Hepatocyte (in vitro differentiated cells): ENCODE measurements at regions not wholly inside any gene's neighbourhood (a gene's known extent, or its start where the extent isn't known, plus 50 kb on each side); places are given as distances from the start of the nearest gene placed in this dataset.
"Not testable (repeated sequence)": the region's sequence is repeated elsewhere in the genome, so short reads cannot be mapped to it uniquely, and the experiment has no call there.

Source experiments
- DNase-seq: peaks from one replicate; pipeline ENCODE4 v3.0.0-alpha.2; 2016; ENCODE audit warnings: low spot score
- H2AFZ ChIP-seq: fragments of 200-600 bp; sonication (generic); 2 replicates; pipeline ENCODE4 v1.6.0; 2016; ENCODE audit warnings: antibody characterized with exemption, mild to moderate bottlenecking
- H3K27ac ChIP-seq: fragments of 200-600 bp; sonication (generic); 2 replicates; pipeline ENCODE4 v1.5.1; 2016; ENCODE audit warnings: mild to moderate bottlenecking
- H3K27me3 ChIP-seq: fragments of 200-600 bp; sonication (generic); 2 replicates; pipeline ENCODE4 v1.6.1; 2016
- H3K36me3 ChIP-seq: fragments of 200-600 bp; sonication (generic); replicated peaks from 2 replicates; pipeline ENCODE4 v1.5.1; 2016; ENCODE audit warnings: low read depth; ENCODE audit not compliant: insufficient read depth
- H3K4me1 ChIP-seq: fragments of 200-600 bp; sonication (generic); 2 replicates; pipeline ENCODE4 v1.5.1; 2016; ENCODE audit warnings: mild to moderate bottlenecking, moderate library complexity; ENCODE audit not compliant: insufficient read depth
- H3K4me2 ChIP-seq: fragments of 200-600 bp; sonication (generic); 2 replicates; pipeline ENCODE4 v1.6.0; 2016
- H3K4me3 ChIP-seq: fragments of 200-600 bp; sonication (generic); 2 replicates; pipeline ENCODE4 v1.5.1; 2016; ENCODE audit warnings: mild to moderate bottlenecking
- H3K79me2 ChIP-seq: fragments of 200-600 bp; sonication (generic); 2 replicates; pipeline ENCODE4 v1.6.0; 2017; ENCODE audit warnings: mild to moderate bottlenecking
- H3K9me2 ChIP-seq: fragments of 200-600 bp; sonication (generic); replicated peaks from 2 replicates; pipeline ENCODE4 v1.6.0; 2017; ENCODE audit warnings: mild to moderate bottlenecking; ENCODE audit not compliant: insufficient read depth
- H3K9me3 ChIP-seq: fragments of 200-600 bp; sonication (generic); 2 replicates; pipeline ENCODE4 v1.5.1; 2016; ENCODE audit warnings: low read depth, mild to moderate bottlenecking
- H4K20me1 ChIP-seq: fragments of 200-600 bp; sonication (generic); 2 replicates; pipeline ENCODE4 v1.6.0; 2016; ENCODE audit warnings: mild to moderate bottlenecking; ENCODE audit not compliant: insufficient read depth, poor library complexity, severe bottlenecking
- EZH2 ChIP-seq: fragments of 200-600 bp; sonication (generic); IDR thresholded peaks from 2 replicates; pipeline ENCODE4 v1.6.1; 2016; ENCODE audit warnings: antibody characterized with exemption, mild to moderate bottlenecking, borderline replicate concordance
- EZH2phosphoT487 ChIP-seq: fragments of 200-600 bp; sonication (generic); IDR thresholded peaks from one replicate; pipeline ENCODE4 v1.6.1; 2018; ENCODE audit warnings: antibody characterized with exemption, mild to moderate bottlenecking, low read depth, moderate library complexity; ENCODE audit not compliant: unreplicated experiment, severe bottlenecking
- WGBS: methylation state at CpG from one replicate; pipeline ENCODE4 v1.1.6; 2016; ENCODE audit warnings: low lambda C conversion rate; ENCODE audit errors: missing lambda C conversion rate; 5-methylcytosine and 5-hydroxymethylcytosine counted together
- TF ChIP-seq, protein P1 (sequence below): fragments of 200-600 bp; sonication (generic); IDR thresholded peaks from 2 replicates; pipeline ENCODE4 v1.5.1; 2016; ENCODE audit warnings: antibody characterized with exemption, mild to moderate bottlenecking; ENCODE audit not compliant: poor library complexity

DNA sequence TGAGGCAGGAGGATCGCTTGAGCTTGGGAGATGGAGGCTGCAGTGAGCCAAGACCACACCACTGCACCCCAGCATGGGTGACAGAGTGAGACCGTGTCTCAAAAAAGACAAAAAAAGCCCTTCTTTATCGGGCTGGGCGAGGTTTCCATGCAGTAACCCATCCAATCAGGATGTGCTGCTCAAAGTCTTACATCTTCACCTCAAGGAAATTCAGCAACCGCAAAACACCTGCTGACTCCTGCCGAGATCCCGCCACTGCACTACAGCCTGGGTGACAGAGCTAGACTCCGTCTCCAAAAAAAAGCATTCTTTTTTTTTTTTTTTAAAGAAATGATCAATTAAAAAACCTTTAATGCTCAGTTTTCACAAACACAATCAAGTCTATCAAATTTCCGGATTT, 75.7 kb upstream of the KCTD7 start:
- Histone ChIP-seq H3K27ac (no peak overlapping the region), H2AFZ (no peak overlapping the region), H3K9me3 (no peaks in the 10 kb centered on the region), H3K4me1 (no peaks in the 10 kb centered on the region), H3K36me3 (no peaks in the 10 kb centered on the region), H4K20me1 (no peaks in the 10 kb centered on the region), H3K4me2 (no peak overlapping the region), H3K4me3 (no peak overlapping the region), H3K79me2 (peaks cover 9% of the 10 kb centered on the region), H3K27me3 (no peaks in the 10 kb centered on the region), H3K9me2 (no peaks in the 10 kb centered on the region)
- no peak for DNase-seq
- WGBS, result 98% methylated on average over 9 of the region's 9 CpGs
- TF ChIP-seq, protein P1, sequence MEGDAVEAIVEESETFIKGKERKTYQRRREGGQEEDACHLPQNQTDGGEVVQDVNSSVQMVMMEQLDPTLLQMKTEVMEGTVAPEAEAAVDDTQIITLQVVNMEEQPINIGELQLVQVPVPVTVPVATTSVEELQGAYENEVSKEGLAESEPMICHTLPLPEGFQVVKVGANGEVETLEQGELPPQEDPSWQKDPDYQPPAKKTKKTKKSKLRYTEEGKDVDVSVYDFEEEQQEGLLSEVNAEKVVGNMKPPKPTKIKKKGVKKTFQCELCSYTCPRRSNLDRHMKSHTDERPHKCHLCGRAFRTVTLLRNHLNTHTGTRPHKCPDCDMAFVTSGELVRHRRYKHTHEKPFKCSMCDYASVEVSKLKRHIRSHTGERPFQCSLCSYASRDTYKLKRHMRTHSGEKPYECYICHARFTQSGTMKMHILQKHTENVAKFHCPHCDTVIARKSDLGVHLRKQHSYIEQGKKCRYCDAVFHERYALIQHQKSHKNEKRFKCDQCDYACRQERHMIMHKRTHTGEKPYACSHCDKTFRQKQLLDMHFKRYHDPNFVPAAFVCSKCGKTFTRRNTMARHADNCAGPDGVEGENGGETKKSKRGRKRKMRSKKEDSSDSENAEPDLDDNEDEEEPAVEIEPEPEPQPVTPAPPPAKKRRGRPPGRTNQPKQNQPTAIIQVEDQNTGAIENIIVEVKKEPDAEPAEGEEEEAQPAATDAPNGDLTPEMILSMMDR, result no peak
- no peak for TF ChIP-seq EZH2
- no peak for TF ChIP-seq EZH2phosphoT487

DNA sequence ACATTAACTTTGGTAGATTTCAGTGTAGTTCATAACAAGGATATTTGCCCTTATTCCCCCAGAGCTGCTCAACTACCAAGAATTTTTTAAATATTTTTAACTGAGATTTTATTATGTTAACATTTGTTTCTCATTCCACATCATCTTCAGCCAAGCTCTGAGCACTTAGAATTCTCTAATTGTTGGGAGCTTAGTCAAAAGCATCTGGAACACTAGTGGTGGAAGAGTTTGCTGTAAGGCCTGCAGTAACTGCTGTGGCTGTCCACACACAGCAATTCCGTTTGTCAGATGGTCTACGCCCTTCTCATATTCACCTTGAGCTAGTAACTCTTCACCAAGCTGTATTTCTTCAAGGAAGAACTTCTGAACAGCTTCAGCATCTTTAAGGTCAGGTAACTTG, 75.0 kb upstream of the KCTD7 start:
- not testable (repeated sequence) for H3K4me1 ChIP-seq, DNase-seq, H3K9me2 ChIP-seq, H3K36me3 ChIP-seq, H2AFZ ChIP-seq, H3K9me3 ChIP-seq, H3K4me3 ChIP-seq, H3K27ac ChIP-seq, H3K4me2 ChIP-seq, H3K27me3 ChIP-seq, H4K20me1 ChIP-seq
- 70% methylated on average over 2 of the region's 2 CpGs for WGBS
- H3K79me2 ChIP-seq, result peaks cover 12% of the 10 kb centered on the region

DNA sequence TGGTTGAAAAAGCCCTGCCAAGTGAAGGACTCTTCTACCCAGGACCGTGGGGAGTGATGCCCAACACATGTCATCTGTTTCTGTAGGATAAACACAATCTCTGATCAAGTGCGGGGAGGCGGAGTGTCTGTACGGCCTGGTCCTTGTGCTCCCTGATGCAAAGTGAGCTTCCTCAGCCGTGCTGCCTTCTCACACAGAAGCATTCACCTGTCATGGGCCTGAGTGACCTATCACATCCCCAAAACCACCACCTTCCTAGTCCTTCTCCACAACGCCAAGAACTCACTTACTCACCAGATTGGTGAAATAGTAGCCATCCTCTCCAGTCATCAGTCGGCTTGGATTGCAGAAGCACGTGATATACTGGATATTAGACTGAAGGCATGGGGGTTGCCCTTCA, 74.4 kb upstream of the KCTD7 start:
- DNase-seq, H3K9me2 ChIP-seq, H4K20me1 ChIP-seq, H2AFZ ChIP-seq, H3K27me3 ChIP-seq, H3K36me3 ChIP-seq, H3K4me2 ChIP-seq, H3K9me3 ChIP-seq, H3K4me1 ChIP-seq, H3K4me3 ChIP-seq: not testable (repeated sequence)
- Histone ChIP-seq H3K27ac (peak overlapping the region; percentile 31), H3K79me2 (peaks cover 12% of the 10 kb centered on the region)
- WGBS, result 95% methylated on average over 8 of the region's 8 CpGs

DNA sequence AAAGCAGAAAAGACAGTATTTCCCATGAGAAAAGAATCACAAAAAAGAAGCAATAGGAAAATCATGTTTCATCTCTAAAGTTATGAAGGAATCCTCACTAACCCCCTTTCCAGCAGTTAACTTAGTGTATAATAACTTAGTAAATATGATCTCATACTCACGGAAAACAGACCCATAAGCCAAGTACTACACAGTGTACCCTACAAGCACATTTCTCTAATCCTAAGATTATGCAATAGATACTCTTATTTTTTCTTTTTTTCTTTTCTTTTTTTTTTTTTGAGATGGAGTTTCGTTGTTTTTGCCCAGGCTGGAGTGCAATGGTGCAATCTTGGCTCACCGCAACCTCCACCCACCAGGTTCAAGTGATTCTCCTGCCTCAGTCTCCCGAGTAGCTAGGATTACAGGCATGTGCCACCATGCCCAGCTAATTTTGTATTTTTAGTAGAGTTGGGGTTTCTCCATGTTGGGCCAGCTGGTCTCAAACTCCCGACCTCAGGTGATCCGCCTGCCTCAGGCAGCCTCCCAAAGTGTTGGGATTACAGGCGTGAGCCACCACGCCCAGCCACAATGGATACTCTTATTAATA, 73.7 kb upstream of the KCTD7 start:
- DNase-seq, H3K9me3 ChIP-seq, H3K4me2 ChIP-seq, H3K4me3 ChIP-seq, H4K20me1 ChIP-seq, H3K9me2 ChIP-seq, H2AFZ ChIP-seq, H3K36me3 ChIP-seq, H3K4me1 ChIP-seq, H3K27me3 ChIP-seq: not testable (repeated sequence)
- Histone ChIP-seq H3K27ac (peak overlapping the region; percentile 31), H3K79me2 (peaks cover 12% of the 10 kb centered on the region)
- WGBS, result 89% methylated on average over 8 of the region's 8 CpGs

DNA sequence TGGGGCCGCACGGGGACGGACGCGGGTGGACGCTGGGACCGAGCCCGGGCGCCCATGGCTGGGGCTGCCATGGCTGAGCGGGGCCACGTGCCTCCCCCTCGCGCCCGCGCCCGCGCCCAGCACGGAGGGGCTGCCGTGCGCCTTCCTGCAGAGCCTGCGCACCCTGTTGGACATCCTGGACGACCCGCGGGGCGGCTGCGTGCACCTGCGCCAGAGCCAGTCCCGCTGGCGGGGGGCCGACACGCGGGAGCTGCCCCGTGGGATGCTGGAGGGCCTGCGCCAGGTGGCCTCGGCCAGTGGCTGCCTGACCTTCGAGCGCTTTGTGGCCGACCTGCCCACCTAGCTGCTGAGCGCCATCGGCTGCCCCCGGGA, 72.5 kb upstream of the KCTD7 start:
- no peaks in the 10 kb centered on the region for H3K36me3 ChIP-seq
- H3K4me2 ChIP-seq, result no peak overlapping the region
- no peaks in the 10 kb centered on the region for H3K4me1 ChIP-seq
- no peak overlapping the region for H3K27ac ChIP-seq
- H3K27me3 ChIP-seq, result no peaks in the 10 kb centered on the region
- no peak for DNase-seq
- H3K9me2 ChIP-seq, result no peaks in the 10 kb centered on the region
- no peak for TF ChIP-seq EZH2
- TF ChIP-seq, protein P1, result no peak
- H3K9me3 ChIP-seq, result no peaks in the 10 kb centered on the region
- H2AFZ ChIP-seq, result no peak overlapping the region
- H3K4me3 ChIP-seq, result no peak overlapping the region
- 97% methylated on average over 31 of the region's 41 CpGs for WGBS
- peaks cover 6% of the 10 kb centered on the region for H4K20me1 ChIP-seq
- H3K79me2 ChIP-seq, result peaks cover 24% of the 10 kb centered on the region
